ENCODE measurements at regions not wholly inside any gene's neighbourhood (a gene's known extent, or its start where the extent isn't known, plus 50 kb on each side); places are given as distances from the start of the nearest gene placed in this dataset.
"Not testable (repeated sequence)": the region's sequence is repeated elsewhere in the genome, so short reads cannot be mapped to it uniquely, and the experiment has no call there.

GRCh38 chr12:28994179-28994715 is 154.8 kb upstream of the FAR2 start:
- Mint-ChIP-seq H3K4me1 (no peaks in the 10 kb centered on the region), H3K4me3 (no peak overlapping the region), H3K9me3 (no peaks in the 10 kb centered on the region), H3K36me3 (ENCODE audit: low read depth) (no peaks in the 10 kb centered on the region), H3K27ac (no peak overlapping the region), H3K27me3 (peaks cover 10% of the 10 kb centered on the region)
- ChIA-PET CTCF (no interaction called here), POLR2A (no interaction called here)
- DNase-seq = no peak

DNA sequence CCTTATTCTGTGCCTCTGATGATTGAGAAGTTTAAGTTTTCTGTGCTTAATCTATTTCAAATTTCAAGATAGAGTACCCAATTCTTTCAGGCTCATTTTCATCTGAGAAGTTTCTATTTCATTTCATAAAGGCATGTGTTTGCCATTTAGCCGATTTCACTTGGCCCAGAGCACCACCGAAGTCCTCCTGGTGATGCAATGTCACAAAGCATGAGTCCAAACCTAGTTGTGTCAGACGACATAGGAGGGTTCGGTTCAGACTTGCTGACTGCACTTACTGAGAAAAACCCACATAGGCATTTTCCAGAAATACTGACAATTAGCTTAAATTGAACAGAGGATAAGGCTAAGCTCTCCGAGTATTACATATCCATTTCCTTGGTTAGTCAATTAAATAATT is 152.4 kb upstream of the FAR2 start:
- Mint-ChIP-seq H3K9me3 (no peaks in the 10 kb centered on the region), H3K4me1 (no peaks in the 10 kb centered on the region), H3K36me3 (ENCODE audit: low read depth) (no peaks in the 10 kb centered on the region), H3K4me3 (no peak overlapping the region), H3K27me3 (peaks cover 5% of the 10 kb centered on the region), H3K27ac (no peak overlapping the region)
- CTCF ChIA-PET = no interaction called here
- POLR2A ChIA-PET = no interaction called here
- DNase-seq = no peak

DNA sequence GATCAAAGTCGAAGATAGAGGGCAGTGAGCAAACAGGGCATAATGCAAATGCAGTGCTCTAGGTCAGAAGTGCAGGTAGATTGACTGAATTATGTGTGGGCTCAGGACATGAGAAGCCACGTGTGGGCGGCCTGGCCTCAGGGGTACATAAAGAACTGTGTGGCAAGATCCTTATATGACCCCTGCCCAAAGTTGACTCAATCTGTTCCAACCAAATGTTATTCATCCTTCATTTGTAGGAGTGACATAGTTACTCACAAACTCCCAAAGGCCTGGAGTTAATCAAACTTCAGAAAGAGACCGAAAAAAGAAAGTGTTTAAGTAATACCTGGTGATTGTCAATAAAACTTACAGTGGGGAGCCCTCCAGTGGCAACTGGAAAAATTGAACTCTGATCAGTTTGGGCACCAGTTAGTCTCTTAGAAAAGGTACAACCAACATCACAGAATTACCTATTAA is 150.4 kb upstream of the FAR2 start:
- H3K4me3 Mint-ChIP-seq = no peak overlapping the region
- peaks cover 6% of the 10 kb centered on the region for H3K27me3 Mint-ChIP-seq
- no peak for DNase-seq
- CTCF ChIA-PET = interaction anchor here (1.2 kb wide), 1 partner anchor 20 kb away, joined by 3 read pairs; no protein-coding TSS in a partner anchor
- no peaks in the 10 kb centered on the region for H3K36me3 Mint-ChIP-seq (ENCODE audit: low read depth)
- no peak overlapping the region for H3K27ac Mint-ChIP-seq
- POLR2A ChIA-PET = no interaction called here
- H3K4me1 Mint-ChIP-seq = no peaks in the 10 kb centered on the region
- no peaks in the 10 kb centered on the region for H3K9me3 Mint-ChIP-seq

GRCh38 chr12:29004066-29004935 is 144.8 kb upstream of the FAR2 start:
- Mint-ChIP-seq H3K9me3 (no peaks in the 10 kb centered on the region), H3K27me3 (peaks cover 13% of the 10 kb centered on the region), H3K4me1 (no peaks in the 10 kb centered on the region)

DNA sequence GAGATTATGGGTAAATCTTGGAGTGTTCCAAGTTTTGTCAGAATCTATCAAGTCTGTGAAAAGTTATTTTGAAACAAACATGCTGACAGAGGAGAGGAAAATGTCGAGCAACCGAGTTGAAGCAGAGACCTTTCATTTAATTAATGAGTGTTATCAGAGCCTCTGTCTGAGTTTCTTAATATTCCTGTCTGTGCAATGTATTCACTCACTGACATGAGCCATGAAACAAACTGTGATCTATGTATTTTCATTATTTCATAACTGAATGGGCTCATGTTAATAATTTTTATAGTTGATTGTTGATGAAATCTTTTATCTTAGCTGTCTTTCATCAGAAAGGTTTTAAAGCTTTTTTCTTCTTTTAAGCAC is 144.2 kb upstream of the FAR2 start:
- DNase-seq = no peak
- Mint-ChIP-seq H3K4me3 (no peak overlapping the region), H3K27ac (no peak overlapping the region), H3K4me1 (no peaks in the 10 kb centered on the region), H3K36me3 (ENCODE audit: low read depth) (no peaks in the 10 kb centered on the region), H3K27me3 (peaks cover 17% of the 10 kb centered on the region), H3K9me3 (no peaks in the 10 kb centered on the region)
- ChIA-PET POLR2A (no interaction called here), CTCF (no interaction called here)

More at GRCh38 chr12:29004066-29004935, 144.8 kb upstream of the FAR2 start:
- DNase-seq = no peak
- POLR2A ChIA-PET = no interaction called here
- no peak overlapping the region for H3K27ac Mint-ChIP-seq
- no peak overlapping the region for H3K4me3 Mint-ChIP-seq
- CTCF ChIA-PET = no interaction called here
- no peaks in the 10 kb centered on the region for H3K36me3 Mint-ChIP-seq (ENCODE audit: low read depth)

DNA sequence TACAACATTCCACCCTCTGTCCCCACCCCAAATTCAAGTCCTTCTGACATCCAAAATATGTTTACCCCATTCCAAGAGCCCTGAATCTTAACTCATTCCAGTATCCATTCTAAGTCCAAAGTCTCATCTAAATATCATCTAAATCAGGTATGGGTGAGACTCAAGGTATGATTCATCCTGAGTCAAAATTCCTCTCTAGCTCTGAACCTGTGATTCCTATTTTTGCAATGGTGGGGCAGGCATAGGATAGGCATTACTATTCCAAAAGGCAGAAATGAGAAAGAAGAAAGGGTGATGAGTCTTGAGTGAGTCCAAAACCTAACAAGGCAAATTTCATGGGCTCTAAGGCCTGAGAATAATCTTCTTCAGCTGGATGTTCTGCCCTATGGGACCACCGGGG is 140.3 kb upstream of the FAR2 start:
- Mint-ChIP-seq H3K27me3 (peaks cover 14% of the 10 kb centered on the region), H3K27ac (no peak overlapping the region), H3K4me3 (no peak overlapping the region), H3K4me1 (no peaks in the 10 kb centered on the region), H3K9me3 (no peaks in the 10 kb centered on the region), H3K36me3 (ENCODE audit: low read depth) (no peaks in the 10 kb centered on the region)
- CTCF ChIA-PET = no interaction called here
- no peak for DNase-seq
- POLR2A ChIA-PET = no interaction called here

- no peak for DNase-seq
- no peak overlapping the region for H3K4me3 Mint-ChIP-seq
- POLR2A ChIA-PET = no interaction called here
These were observed 136.4 kb upstream of the FAR2 start for GRCh38 chr12:29012673-29013072.

GRCh38 chr12:29017532-29017931 is 131.5 kb upstream of the FAR2 start:
- H3K4me1 Mint-ChIP-seq; CTCF ChIA-PET; H3K36me3 Mint-ChIP-seq (ENCODE audit: low read depth); H3K4me3 Mint-ChIP-seq; H3K27me3 Mint-ChIP-seq; POLR2A ChIA-PET; DNase-seq; H3K27ac Mint-ChIP-seq; H3K9me3 Mint-ChIP-seq: not testable (repeated sequence)

More at GRCh38 chr12:29012673-29013072, 136.4 kb upstream of the FAR2 start:
- Mint-ChIP-seq H3K9me3 (no peaks in the 10 kb centered on the region), H3K4me1 (no peaks in the 10 kb centered on the region), H3K27ac (no peak overlapping the region), H3K27me3 (peaks cover 7% of the 10 kb centered on the region), H3K36me3 (ENCODE audit: low read depth) (no peaks in the 10 kb centered on the region)
- CTCF ChIA-PET = interaction anchor here (1.0 kb wide), 1 partner anchor 305 kb away, joined by 3 read pairs; no protein-coding TSS in a partner anchor

DNA sequence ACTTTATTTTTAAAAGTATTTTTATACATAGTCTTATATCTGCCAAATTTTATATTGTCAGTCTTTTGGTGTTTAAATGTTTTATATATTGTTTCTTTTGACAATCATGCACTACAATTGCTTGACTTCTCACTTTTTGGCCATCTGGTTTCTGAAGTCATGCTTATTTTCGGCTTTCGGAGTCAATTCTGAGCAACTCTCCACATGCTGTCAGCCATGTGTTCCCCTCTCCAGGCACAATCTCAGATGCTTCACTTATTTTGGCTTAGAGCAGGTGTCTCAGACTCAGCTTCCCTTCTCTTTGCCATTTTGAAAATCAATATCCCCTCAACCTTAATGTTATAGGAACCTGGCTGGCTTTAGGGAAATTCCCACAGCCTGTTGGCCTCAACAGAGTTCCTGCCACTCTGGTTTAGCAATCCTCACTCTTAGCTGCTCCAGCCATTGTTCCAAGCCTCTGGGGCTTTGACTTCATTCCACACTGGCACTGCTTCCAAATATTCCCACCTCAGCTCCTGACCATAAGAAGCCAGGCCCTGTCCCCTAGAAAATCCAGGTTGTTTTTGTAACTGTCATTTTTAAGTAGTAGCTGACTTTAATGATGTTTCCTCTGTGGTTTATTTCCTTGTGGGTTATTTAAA is 125.5 kb upstream of the FAR2 start:
- Mint-ChIP-seq H3K27me3 (peaks cover 8% of the 10 kb centered on the region), H3K27ac (no peak overlapping the region), H3K9me3 (no peaks in the 10 kb centered on the region), H3K4me3 (no peak overlapping the region), H3K36me3 (ENCODE audit: low read depth) (no peaks in the 10 kb centered on the region), H3K4me1 (no peaks in the 10 kb centered on the region)
- DNase-seq = no peak
- ChIA-PET CTCF (no interaction called here), POLR2A (no interaction called here)

DNA sequence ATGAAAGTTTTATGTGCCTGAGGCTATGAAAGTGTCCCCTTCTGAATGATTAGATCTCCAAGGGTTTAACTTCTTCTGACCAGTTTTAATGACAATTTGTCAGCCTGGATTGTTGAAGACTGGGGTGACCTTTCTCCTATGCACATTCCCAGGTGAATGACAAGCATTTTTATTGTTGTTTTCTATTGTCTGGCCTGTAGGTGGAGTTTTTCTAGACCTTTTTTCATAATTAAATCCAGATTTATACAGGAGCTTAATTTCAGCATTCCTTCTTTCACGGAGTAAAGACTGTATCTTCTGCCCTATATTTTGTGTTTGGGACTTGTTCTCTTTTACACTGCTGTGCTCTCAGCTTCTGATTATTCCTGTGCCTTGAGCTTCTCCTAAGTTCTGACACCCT is 125.0 kb upstream of the FAR2 start:
- no peak overlapping the region for H3K27ac Mint-ChIP-seq
- no peaks in the 10 kb centered on the region for H3K36me3 Mint-ChIP-seq (ENCODE audit: low read depth)
- H3K4me3 Mint-ChIP-seq = no peak overlapping the region
- ChIA-PET POLR2A (no interaction called here), CTCF (interaction anchor here (1.0 kb wide), 1 partner anchor 294 kb away, joined by 3 read pairs; no protein-coding TSS in a partner anchor)
- H3K4me1 Mint-ChIP-seq = no peaks in the 10 kb centered on the region
- no peaks in the 10 kb centered on the region for H3K9me3 Mint-ChIP-seq
- no peak for DNase-seq
- peaks cover 11% of the 10 kb centered on the region for H3K27me3 Mint-ChIP-seq

GRCh38 chr12:29025937-29026336 is 123.1 kb upstream of the FAR2 start:
- CTCF ChIA-PET = no interaction called here
- no peak overlapping the region for H3K27ac Mint-ChIP-seq
- no peaks in the 10 kb centered on the region for H3K9me3 Mint-ChIP-seq
- no peaks in the 10 kb centered on the region for H3K4me1 Mint-ChIP-seq
- no peaks in the 10 kb centered on the region for H3K36me3 Mint-ChIP-seq (ENCODE audit: low read depth)
- no peak overlapping the region for H3K4me3 Mint-ChIP-seq
- POLR2A ChIA-PET = no interaction called here
- no peak for DNase-seq
- peaks cover 12% of the 10 kb centered on the region for H3K27me3 Mint-ChIP-seq

- no peaks in the 10 kb centered on the region for H3K4me1 Mint-ChIP-seq
- ChIA-PET POLR2A (no interaction called here), CTCF (no interaction called here)
- H3K27me3 Mint-ChIP-seq = peaks cover 13% of the 10 kb centered on the region
- no peak for DNase-seq
- no peak overlapping the region for H3K27ac Mint-ChIP-seq
- H3K9me3 Mint-ChIP-seq = no peaks in the 10 kb centered on the region
- H3K36me3 Mint-ChIP-seq (ENCODE audit: low read depth) = no peaks in the 10 kb centered on the region
- no peak overlapping the region for H3K4me3 Mint-ChIP-seq
These were observed 122.7 kb upstream of the FAR2 start for GRCh38 chr12:29026419-29026818.

DNA sequence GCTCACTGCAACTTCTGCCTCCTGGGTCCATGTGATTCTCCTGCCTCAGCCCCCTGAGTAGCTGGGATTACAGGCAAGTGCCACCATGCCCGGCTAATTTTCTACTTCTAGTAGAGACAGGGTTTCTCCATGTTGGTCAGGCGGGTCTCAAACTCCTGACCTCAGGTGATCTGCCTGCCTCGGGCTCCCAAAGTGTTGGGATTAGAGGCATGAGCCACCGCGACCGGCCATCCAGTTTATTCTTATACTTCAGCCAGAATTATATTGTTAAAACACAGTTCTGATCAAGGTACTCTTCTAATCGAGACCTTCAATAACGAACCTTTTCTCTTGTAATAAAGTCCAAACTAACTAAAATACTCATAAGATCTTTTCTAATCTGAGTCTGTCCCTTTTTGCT is 119.6 kb upstream of the FAR2 start:
- POLR2A ChIA-PET; H3K27ac Mint-ChIP-seq; DNase-seq; H3K36me3 Mint-ChIP-seq (ENCODE audit: low read depth); H3K4me1 Mint-ChIP-seq; H3K9me3 Mint-ChIP-seq; CTCF ChIA-PET; H3K4me3 Mint-ChIP-seq: not testable (repeated sequence)
- H3K27me3 Mint-ChIP-seq = peaks cover 14% of the 10 kb centered on the region

DNA sequence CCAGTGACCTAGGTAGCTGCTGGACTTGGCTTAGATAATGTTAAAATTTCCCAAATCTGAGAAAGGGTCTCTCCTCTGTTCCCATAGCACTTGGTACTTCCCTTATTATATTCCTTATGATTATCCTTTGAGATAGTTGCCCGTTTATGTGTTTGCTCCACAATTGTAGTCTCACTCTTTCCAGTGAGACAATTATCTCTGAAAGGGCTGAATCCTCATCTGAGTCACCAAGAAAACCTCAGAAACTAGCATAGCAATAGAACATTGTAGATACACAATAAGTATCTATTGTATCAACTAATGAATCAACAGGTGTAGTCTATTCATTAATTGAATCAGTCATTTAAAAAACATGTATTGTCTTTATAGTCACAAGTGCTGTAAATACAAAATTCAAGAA is 119.1 kb upstream of the FAR2 start:
- Mint-ChIP-seq H3K27me3 (peaks cover 15% of the 10 kb centered on the region), H3K9me3 (no peaks in the 10 kb centered on the region), H3K4me1 (no peaks in the 10 kb centered on the region), H3K4me3 (no peak overlapping the region), H3K27ac (no peak overlapping the region), H3K36me3 (ENCODE audit: low read depth) (no peaks in the 10 kb centered on the region)
- CTCF ChIA-PET = no interaction called here
- POLR2A ChIA-PET = no interaction called here
- no peak for DNase-seq

Data from activated CD4-positive, alpha-beta memory T cell treated with anti-CD3 and anti-CD28 coated beads, Interleukin-2, amount 10 ng/mL, durations not matched to agents 7 days and 5 days (primary cell).